HG03565 (cell line): ENCODE measurements at regions not wholly inside any gene's neighbourhood (a gene's known extent, or its start where the extent isn't known, plus 50 kb on each side); places are given as distances from the start of the nearest gene placed in this dataset.

Source experiments
- ATAC-seq: cut with Tn5 transposase; IDR thresholded peaks from one replicate; pipeline ENCODE4 v1.9.1; 2021; ENCODE audit warnings: mild to moderate bottlenecking, moderate library complexity; ENCODE audit not compliant: unreplicated experiment

DNA sequence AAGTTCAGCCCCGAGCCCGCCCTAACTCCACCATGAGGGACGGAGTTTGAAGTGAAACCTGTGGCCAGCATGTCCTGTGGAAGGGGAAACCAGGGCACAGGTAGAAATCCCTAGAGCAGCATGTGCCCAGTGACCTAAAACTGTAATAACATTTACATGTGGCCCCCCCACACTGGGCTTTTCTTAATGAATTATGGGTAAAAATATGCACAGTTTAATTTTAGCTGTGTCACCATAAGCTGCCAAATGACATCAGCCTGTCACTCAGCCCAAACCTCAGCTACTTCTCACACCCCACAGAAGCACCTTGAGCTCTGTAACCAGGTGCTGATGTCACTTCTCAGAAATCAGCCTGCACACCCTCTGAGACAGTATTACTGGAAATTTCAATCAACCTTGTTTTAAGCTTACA is 50.0 kb upstream of the SLC19A1 start:
- peak; percentile 53 for ATAC-seq

DNA sequence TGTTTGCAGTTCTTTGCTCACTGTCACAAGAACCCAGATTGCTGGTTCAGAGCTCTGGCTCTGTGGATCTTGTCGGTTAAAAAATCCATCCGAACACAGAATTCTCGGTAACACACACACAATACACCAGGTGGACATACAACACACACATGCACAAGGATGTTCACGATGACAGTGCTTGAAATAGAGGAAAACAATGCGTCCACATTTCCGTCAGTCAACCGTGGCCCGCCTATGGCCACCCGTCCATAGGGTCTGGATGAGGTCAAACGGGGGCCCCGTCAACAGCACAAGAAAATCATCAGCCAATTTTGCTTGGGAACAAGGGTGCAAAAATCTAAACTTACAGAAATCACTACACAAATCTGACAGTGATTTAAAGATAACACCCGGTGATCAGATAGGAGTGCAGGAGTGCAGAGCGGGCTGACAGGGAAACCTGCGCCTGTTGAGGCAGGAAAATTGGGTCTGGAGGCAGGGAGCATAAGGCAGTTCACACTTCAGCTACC is 50.4 kb upstream of the SLC19A1 start:
- ATAC-seq, result no peak

DNA sequence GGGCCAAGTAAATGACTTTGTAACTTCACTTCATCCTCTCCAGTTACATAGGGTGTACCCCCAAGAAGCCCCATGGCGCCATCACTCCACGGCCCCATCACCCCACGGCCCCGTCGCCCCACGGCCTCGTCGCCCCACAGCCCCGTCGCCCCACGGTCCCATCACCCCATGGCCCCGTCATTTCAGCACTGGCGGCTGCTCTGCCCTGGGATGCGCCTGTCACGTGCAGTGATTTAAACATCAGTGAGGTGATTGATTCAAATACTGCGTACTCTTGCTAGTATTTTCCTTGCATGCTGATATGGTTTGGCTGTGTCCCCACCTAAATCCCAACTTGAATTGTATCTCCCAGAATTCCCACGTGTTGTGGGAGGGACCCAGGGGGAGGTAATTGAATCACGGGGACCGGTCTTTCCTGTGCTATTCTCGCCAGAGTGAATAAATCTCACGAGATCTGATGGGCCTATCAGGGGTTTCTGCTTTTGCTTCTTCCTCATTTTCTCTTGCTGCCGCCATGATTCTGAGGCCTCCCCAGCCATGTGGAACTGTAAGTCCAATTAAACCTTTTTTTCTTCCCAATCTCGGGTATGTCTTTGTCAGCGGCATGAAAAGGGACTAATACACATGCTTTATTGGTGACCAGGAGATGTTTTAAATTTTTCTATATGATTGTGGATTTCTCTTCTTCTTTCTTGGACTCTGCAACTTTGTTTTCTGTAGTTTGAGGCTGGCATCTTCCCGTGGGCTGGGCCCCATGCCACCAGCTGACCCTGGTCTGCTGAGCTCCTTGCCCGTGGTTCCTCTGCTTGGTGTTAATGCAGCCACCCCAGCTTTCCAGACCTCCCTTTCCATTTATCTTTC is 50.1 kb upstream of the PCBP3 start:
- ATAC-seq, result no peak
